ENCODE measurements at regions not wholly inside any gene's neighbourhood (a gene's known extent, or its start where the extent isn't known, plus 50 kb on each side); places are given as distances from the start of the nearest gene placed in this dataset.

DNA sequence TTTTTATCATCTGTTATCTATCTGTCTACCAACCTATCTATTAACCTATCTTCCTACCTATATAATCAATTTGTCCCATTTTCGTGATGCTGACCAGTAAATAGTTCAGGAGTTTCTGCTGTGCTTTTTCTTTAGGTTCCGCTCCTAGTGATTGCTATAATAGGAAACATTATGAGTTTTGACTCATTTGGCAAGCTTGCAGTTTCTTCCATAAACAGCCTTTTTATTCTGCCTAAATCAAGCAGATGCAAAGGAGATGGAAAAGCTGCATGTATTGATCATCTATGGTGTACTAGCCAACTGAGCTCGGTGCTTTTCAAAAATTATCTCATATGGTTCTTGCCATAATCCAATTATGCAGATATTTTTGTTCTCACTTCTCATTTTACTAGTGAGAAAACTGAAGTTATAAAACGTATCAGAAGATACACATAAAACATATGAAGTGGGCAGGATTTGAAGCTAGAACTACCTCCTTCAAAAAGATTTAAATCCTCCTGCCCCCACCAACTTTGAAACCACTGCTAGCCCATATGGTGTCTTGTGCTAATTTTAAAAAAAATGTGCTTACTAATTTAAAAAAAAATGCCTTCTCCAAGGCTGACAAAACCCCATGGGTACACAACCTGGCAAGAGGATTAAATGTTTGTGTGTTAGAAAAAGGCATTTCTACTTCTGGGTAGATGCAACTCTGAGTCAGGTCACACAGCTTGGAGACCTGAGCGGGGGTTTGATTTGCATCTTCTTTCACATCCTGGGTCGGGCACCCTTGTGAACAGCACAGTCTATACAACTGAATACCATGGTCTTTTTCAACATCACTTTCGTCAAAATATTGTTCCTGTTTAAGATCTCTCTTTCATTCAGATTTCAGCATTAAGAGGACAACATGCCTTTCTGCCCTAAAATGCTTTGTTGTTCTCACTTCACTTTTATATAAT lies 267.0 kb downstream of the CHL1 start:
- TF ChIP-seq POLR2A (IDR thresholded peaks at IDR 0.05; ENCODE audit: low read length) (no peak), GATA1 (IDR thresholded peaks at IDR 0.05; ENCODE audit: low read depth, low read length) (no peak)

Data from erythroblast (primary cell).